Astrocyte of the spinal cord (primary cell): ENCODE measurements at regions not wholly inside any gene's neighbourhood (a gene's known extent, or its start where the extent isn't known, plus 50 kb on each side); places are given as distances from the start of the nearest gene placed in this dataset.

Source experiments
- DNase-seq: peaks from one replicate; pipeline ENCODE4 v3.0.0; 2011; ENCODE audit warnings: low read depth, low spot score
- H3K4me3 ChIP-seq: 2 replicates; pipeline ENCODE4 v1.5.1; 2011; ENCODE audit warnings: low read depth, mild to moderate bottlenecking, low read length, moderate library complexity
- in situ Hi-C: cut with HindIII; loops from 2 replicates; pipeline ENCODE4 v1.10.0; 2017; ENCODE audit warnings: low sequenced_read_pairs
- TF ChIP-seq, protein P1 (sequence below): IDR thresholded peaks from 2 replicates; pipeline ENCODE4 v1.5.1; 2012; ENCODE audit warnings: low read depth, mild to moderate bottlenecking, low read length, inconsistent platforms

DNA sequence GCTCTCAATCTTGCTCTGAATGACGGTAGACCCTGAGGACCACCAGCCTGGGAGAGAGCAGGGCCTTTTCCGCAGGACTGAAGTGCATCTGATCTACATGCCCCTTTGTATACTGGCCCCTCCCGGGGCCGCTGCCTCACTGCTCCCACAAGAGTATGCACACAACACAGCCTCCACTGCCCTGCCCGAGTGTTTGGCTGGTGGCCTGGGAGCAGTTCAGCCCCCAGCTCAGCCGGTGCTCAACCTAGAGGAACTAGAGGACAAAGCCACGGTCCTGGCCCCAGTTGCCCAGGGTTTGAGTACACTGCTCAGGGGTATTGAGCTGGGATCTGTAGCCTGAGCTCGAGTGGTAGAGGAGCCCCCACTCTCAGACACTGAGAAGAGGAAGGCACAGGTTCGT, 118.9 kb upstream of the CAB39 start:
- TF ChIP-seq, protein P1, sequence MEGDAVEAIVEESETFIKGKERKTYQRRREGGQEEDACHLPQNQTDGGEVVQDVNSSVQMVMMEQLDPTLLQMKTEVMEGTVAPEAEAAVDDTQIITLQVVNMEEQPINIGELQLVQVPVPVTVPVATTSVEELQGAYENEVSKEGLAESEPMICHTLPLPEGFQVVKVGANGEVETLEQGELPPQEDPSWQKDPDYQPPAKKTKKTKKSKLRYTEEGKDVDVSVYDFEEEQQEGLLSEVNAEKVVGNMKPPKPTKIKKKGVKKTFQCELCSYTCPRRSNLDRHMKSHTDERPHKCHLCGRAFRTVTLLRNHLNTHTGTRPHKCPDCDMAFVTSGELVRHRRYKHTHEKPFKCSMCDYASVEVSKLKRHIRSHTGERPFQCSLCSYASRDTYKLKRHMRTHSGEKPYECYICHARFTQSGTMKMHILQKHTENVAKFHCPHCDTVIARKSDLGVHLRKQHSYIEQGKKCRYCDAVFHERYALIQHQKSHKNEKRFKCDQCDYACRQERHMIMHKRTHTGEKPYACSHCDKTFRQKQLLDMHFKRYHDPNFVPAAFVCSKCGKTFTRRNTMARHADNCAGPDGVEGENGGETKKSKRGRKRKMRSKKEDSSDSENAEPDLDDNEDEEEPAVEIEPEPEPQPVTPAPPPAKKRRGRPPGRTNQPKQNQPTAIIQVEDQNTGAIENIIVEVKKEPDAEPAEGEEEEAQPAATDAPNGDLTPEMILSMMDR = no peak

DNA sequence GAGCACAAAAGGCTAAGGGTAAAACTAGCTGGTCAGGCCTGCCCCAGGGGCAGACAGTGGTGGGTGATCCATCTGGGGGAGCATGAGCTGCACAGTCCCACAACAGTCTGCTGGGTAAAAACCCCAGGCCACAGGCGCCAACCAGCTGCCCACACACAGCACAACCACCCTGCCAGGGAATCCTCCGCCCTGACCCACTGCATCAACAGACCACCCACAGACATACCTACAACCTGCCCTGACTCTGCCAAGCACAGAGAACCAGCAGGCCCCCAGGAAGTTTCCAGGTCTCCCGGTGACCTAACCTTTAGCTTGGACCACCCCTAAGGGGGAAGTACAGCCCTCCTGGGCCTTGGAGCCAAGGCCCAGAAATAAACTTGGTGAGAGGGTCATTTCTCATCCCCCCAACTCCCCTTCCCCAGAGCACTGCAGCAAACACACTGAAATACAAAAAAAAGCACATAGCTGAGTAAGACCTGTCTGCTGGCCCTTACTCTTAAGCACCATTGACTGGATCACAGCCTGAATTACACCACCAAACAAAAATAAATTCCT, 118.3 kb upstream of the CAB39 start:
- DNase-seq = no peak
- in situ Hi-C loops = no loop called here
- H3K4me3 ChIP-seq = no peak overlapping the region
- TF ChIP-seq, protein P1 = no peak

More for the DNA sequence above, 118.9 kb upstream of the CAB39 start:
- in situ Hi-C loops = no loop called here
- DNase-seq = no peak
- H3K4me3 ChIP-seq = no peak overlapping the region

DNA sequence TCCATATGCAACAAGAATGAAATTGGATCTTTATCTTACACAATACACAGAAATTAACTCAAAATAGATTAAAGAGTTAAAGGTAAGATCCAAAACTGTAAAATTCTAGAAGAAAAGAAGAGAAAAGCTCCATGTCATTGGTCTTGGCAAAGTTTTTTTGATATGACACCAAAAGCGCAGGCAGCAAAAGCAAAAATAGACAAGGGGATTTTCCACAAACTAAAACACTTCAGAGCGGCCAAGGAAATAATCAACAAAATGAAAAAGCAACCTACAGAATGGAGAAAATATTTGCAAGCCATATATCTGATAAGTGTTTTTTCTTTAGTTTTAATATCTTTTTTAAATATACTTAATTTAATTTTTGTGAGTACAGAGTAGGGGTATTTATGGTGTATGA, 112.8 kb upstream of the CAB39 start:
- in situ Hi-C loops = no loop called here
- TF ChIP-seq, protein P1 = no peak
- no peak for DNase-seq
- H3K4me3 ChIP-seq = no peak overlapping the region

DNA sequence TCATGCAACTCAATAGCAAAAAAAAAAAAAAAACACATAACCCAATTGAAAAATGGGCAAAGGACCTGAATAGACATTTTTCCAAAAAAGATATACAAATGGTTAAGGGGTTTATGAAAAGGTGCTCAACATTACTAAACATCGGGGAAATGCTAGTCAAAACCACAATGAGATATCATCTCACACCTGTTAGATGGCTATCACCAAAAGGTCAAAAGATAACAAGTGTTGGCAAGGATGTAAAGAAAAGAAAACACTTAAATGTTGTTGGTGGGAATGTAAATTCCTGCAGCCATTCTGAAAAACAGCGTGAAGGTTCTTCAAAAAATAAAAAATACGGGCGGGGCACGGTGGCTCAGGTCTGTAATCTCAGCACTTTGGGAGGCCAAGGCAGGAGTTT, 112.4 kb upstream of the CAB39 start:
- TF ChIP-seq, protein P1 = no peak
- no peak for DNase-seq
- in situ Hi-C loops = no loop called here
- H3K4me3 ChIP-seq = no peak overlapping the region

DNA sequence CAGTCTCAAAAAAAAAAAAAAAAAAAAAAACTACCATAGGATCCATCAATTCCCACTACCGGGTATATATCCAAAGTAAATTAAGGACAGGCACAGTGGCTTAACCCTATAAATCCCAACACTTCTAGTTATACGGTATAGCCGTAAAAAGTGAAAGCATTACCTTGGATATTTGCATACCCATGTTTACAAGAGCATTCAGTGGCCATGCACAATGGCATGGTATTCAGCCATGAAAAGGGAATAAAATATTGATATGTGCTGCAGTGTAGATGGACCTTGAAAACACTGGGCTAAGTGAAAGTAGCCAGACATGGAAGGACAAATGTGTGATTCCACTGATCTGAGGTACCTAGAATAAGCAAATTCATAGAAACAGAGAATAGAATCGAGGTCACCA, 111.8 kb upstream of the CAB39 start:
- H3K4me3 ChIP-seq = no peak overlapping the region
- DNase-seq = no peak
- TF ChIP-seq, protein P1 = no peak
- in situ Hi-C loops = no loop called here

DNA sequence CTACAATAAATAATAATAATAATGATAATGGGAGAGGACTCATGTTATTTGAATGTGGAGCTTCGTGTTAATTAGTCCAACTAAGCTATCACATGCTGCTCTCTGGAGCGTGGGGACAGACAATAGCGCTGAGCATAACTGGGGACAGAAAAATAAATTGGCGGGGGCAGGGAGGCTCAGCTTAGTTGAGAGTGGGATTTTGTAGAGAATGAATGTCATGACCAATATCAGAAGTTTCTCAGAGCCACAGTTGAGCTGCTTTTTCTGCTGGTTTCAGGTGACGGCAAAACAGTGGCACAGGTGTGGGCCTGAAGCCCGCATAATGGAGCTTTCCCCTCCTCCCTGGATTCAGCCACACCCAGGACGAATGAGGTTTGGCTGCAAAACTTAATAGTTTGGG, 111.1 kb upstream of the CAB39 start:
- in situ Hi-C loops = no loop called here
- no peak overlapping the region for H3K4me3 ChIP-seq
- TF ChIP-seq, protein P1 = no peak
- DNase-seq = no peak
